ENCODE measurements at regions not wholly inside any gene's neighbourhood (a gene's known extent, or its start where the extent isn't known, plus 50 kb on each side); places are given as distances from the start of the nearest gene placed in this dataset.

GRCh38 chr12:24728826-24729225 lies 220.1 kb downstream of the BCAT1 start:
- TF ChIP-seq EZH2phosphoT487 (IDR thresholded peaks at IDR 0.05; ENCODE audit: borderline replicate concordance): no peak
- TF ChIP-seq POLR2A (IDR thresholded peaks at IDR 0.05; ENCODE audit: borderline replicate concordance, extremely low read depth, insufficient read depth, insufficient read length): no peak
- no peak for TF ChIP-seq REST (IDR thresholded peaks at IDR 0.05; ENCODE audit: low read depth)

Measured in HCT116 (cell line).